Heart right ventricle (tissue), 16 donors: ENCODE measurements at regions not wholly inside any gene's neighbourhood (a gene's known extent, or its start where the extent isn't known, plus 50 kb on each side); places are given as distances from the start of the nearest gene placed in this dataset.
A peak's percentile ranks its signal among the peaks of the same experiment; 100 is the strongest.

Experiments used
- ATAC-seq, 8 donors: fragments of 200-7000 bp; cut with Tn5 transposase; one replicate each; pipeline ENCODE4 v1.9.1; 2020; ENCODE audit warnings: mild to moderate bottlenecking in 8 of 8, moderate library complexity in 8 of 8, moderate number of reproducible peaks in 1 of 8
- DNase-seq, 2 donors: peaks; one replicate each; pipeline ENCODE4 v3.0.0-alpha.2; 2020
- H3K27ac ChIP-seq, 10 donors: fragments of 200-600 bp; sonication (generic) in 2 of 10; one replicate each; pipeline versions ENCODE4 v1.5.0 to v1.8.0; 2020 to 2022; ENCODE audit warnings: mild to moderate bottlenecking in 3 of 10
- H3K27me3 ChIP-seq, 7 donors: fragments of 200-600 bp; one replicate each; pipeline ENCODE4 v1.8.0; 2021 to 2022; ENCODE audit warnings: mild to moderate bottlenecking in 2 of 7
- H3K36me3 ChIP-seq, 9 donors: fragments of 200-600 bp; sonication (generic) in 1 of 9; one replicate each; pipeline versions ENCODE4 v1.5.0 to v1.8.0; 2020 to 2022; ENCODE audit warnings: mild to moderate bottlenecking in 2 of 9
- H3K4me1 ChIP-seq, 9 donors: fragments of 200-600 bp; sonication (generic) in 1 of 9; one replicate each; pipeline versions ENCODE4 v1.5.0 to v1.8.0; 2020 to 2022; ENCODE audit warnings: mild to moderate bottlenecking in 4 of 9
- H3K4me3 ChIP-seq, 10 donors: fragments of 200-600 bp; sonication (generic) in 2 of 10; one replicate each; pipeline versions ENCODE4 v1.5.0 to v1.8.0; 2020 to 2022; ENCODE audit warnings: mild to moderate bottlenecking in 7 of 10, moderate library complexity in 2 of 10
- H3K9me3 ChIP-seq, 11 donors: fragments of 200-600 bp in 10 of 11; sonication (generic) in 2 of 11; one replicate each; pipeline versions ENCODE4 v1.5.0 to v1.8.0; 2013 to 2022; ENCODE audit warnings: mild to moderate bottlenecking in 2 of 11, control low read depth in 1 of 11, moderate library complexity in 1 of 11
- WGBS, 2 donors: extraction: QIAGEN DNeasy Blood & Tissue Kit; methylation state at CpG; one replicate each; pipeline ENCODE4 v1.1.7; 2013; ENCODE audit warnings: inconsistent platforms in 1 of 2; 5-methylcytosine and 5-hydroxymethylcytosine counted together
- intact Hi-C, 10 donors: fragments of 100-400 bp; cut with DNase I; formaldehyde crosslinking; loops; one replicate each; pipeline versions ENCODE4 v1.11.1 to v1.14.2; 2022
- TF ChIP-seq, protein P1 (sequence below), 9 donors: fragments of 200-600 bp; sonication (generic) in 2 of 9; IDR thresholded peaks; one replicate each; pipeline versions ENCODE4 v1.5.0 to v1.8.0; 2021 to 2022; ENCODE audit warnings: antibody characterized with exemption in 9 of 9, mild to moderate bottlenecking in 5 of 9, moderate library complexity in 1 of 9
- donor health status: Arrhythmogenic right ventricular cardiomyopathy.
- donor health status: ischemic (EF 13 %, LVEDD 7.1; RV severe dilation, severe dysfunction).
- donor health status: healthy with polysubstance abuse.
- donor health status: DM: no; HTN: yes; CAD: no.
- donor health status: DM: no; HTN: no; CAD: no.
- donor health status: ischemic (EF 25% LVEDD 6.9; RV normal size, moderate dysfunction).
- donor health status: ischemic (EF 25% LVEDD 5.7; RV mildly dilated, moderate dysfunction).
- donor health status: healthy.
- donor health status: DM: yes; HTN: yes; CAD: no.
- donor health status: Ischemic cardiomyopathy.
- donor health status: ischemic (EF 35%, LVEDD 5.7; RV mildly dilated, moderate dysfunction).
- donor health status: nonischemic (EF 11% LVEDD 7.7; RV severe dilation, severe dysfunction).
- donor health status: DM: yes; HTN: yes; CAD: no.
- donor health status: PGD.
- donor health status: ischemic (EF 29% LVEDD 5.4; RV normal size, mild dysfunction).
- donor health status: nonischemic (EF 23%, LVEDD 6.1; RV moderate dilation, normal function).

DNA sequence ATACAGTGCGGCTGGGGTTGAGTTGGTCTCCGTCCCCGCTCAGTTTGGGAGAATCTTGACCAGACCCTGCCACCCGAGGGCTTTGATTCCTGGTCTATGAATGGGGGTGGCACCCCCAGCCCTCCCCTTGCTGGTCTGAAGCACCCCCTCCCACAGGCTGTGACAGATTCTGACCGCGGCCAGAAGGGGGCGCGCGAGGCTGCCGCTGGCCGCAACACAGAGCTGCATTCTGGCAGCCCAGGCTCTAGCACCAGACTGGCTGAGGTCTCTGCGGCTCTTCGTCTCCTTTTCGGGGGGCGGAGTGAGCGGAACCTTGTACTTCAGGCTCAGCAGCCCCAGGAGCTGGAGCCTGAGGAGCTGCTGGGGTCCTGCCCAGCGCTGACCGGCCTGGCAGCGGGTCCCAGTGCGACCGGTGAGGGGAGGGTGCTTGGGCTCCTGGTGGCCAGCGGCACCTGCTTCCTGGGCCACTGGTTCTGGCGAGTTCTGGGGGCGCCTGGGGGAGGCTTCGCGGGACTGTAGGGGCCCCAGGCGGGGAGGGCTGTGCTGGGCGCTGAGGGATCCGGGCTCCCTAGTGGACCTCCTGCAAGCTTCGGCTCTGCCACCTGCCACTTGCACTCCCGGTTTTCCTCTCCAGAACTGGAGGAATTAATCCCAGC lies 1011.6 kb downstream of the KCNJ18 start:
- peaks cover 0 to 18% (median 0%) of the 10 kb centered on the region in 11 donors for H3K9me3 ChIP-seq
- H3K36me3 ChIP-seq, result no peaks in the 10 kb centered on the region
- no peak overlapping the region for H3K4me3 ChIP-seq
- TF ChIP-seq, protein P1, sequence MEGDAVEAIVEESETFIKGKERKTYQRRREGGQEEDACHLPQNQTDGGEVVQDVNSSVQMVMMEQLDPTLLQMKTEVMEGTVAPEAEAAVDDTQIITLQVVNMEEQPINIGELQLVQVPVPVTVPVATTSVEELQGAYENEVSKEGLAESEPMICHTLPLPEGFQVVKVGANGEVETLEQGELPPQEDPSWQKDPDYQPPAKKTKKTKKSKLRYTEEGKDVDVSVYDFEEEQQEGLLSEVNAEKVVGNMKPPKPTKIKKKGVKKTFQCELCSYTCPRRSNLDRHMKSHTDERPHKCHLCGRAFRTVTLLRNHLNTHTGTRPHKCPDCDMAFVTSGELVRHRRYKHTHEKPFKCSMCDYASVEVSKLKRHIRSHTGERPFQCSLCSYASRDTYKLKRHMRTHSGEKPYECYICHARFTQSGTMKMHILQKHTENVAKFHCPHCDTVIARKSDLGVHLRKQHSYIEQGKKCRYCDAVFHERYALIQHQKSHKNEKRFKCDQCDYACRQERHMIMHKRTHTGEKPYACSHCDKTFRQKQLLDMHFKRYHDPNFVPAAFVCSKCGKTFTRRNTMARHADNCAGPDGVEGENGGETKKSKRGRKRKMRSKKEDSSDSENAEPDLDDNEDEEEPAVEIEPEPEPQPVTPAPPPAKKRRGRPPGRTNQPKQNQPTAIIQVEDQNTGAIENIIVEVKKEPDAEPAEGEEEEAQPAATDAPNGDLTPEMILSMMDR (IDR thresholded peaks at IDR 0.05), result no peak
- 59 to 63% methylated on average over 31 of the region's 31 CpGs for WGBS, 2 donors
- ATAC-seq (peak in 1 of 8 donors; percentile 34), DNase-seq (no peak)
- H3K4me1 ChIP-seq, result no peaks in the 10 kb centered on the region
- H3K27ac ChIP-seq, result no peak overlapping the region
- intact Hi-C loops, result no loop called here
- peaks cover 0 to 17% (median 10%) of the 10 kb centered on the region in 7 donors for H3K27me3 ChIP-seq

DNA sequence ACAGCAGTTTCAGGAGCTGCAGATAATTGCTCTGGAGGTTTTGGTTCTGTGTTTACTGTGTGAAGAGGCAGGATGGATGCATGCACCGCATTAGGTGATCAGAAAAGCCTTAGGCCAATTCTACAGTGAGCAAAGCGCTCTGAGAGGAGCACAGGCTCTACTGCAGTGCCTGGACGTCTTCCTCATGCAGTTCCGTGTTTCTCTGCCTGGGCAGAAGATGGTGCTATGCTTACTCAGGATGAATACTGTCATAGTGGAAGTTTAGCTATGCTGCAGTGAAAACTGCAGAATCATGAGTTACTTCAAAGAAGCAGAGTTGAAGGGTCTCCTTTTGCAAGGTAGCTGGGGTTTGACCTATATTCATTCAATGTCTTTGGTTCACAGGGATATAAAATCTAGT lies 1012.4 kb downstream of the KCNJ18 start:
- intact Hi-C loops, result no loop called here
- peaks cover 0 to 17% (median 10%) of the 10 kb centered on the region in 7 donors for H3K27me3 ChIP-seq
- H3K9me3 ChIP-seq, result peaks cover 0 to 24% (median 0%) of the 10 kb centered on the region in 11 donors
- 30 to 41% methylated on average over 4 of the region's 4 CpGs for WGBS, 2 donors
- ATAC-seq, result no peak
- TF ChIP-seq, protein P1 (IDR thresholded peaks at IDR 0.05), result no peak
- no peak overlapping the region for H3K4me3 ChIP-seq
- no peaks in the 10 kb centered on the region for H3K4me1 ChIP-seq
- DNase-seq, result no peak
- no peak overlapping the region for H3K27ac ChIP-seq
- no peaks in the 10 kb centered on the region for H3K36me3 ChIP-seq

DNA sequence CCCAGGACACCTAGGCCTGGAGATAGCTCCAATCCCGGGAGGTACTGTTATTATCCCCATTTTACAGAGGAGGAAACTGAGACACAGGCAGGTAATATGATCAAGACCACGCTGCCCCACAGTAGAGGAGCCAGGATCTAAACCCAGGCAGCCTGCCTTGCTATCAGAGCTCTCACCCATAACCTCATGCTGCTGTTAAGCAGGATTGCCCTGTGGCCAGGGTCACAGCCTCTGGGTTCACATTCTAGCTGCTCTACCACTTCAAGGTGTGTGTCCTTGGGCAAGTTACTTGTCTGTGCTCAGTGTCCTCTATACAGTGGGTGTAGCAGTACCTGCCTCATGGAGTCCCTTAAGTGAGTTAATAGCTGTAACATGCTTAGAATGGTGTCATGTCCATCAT lies 1015.3 kb downstream of the KCNJ18 start:
- H3K4me1 ChIP-seq, result no peaks in the 10 kb centered on the region
- H3K9me3 ChIP-seq, result peaks cover 0 to 29% (median 0%) of the 10 kb centered on the region in 11 donors
- H3K4me3 ChIP-seq, result no peak overlapping the region
- no peak overlapping the region for H3K27ac ChIP-seq
- H3K27me3 ChIP-seq, result peaks cover 0 to 17% (median 10%) of the 10 kb centered on the region in 7 donors
- no peaks in the 10 kb centered on the region for H3K36me3 ChIP-seq
- intact Hi-C loops, result no loop called here
- TF ChIP-seq, protein P1 (IDR thresholded peaks at IDR 0.05), result no peak
- ATAC-seq (no peak), DNase-seq (no peak)
- 48 to 51% methylated on average over 2 of the region's 2 CpGs for WGBS, 2 donors

DNA sequence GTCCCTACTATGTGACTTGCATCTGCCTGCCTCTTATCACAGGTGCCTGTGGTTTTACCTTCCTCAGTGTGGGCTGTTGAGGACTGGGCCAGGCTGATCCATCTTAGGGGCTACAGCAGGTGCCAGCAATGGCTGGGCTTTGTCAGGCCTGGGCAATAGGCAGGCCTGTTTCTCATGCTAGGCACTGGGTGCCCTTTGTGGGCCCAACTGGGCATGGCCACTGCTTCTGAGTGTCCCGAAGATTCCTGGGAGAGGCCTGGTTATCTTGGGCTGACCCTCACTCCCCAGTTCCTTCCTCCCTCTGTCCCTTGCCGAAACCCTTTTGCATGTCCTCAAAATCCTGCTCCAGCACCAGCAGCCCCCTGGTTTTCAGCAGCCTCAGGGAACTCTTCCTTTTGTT lies 1024.9 kb downstream of the KCNJ18 start:
- DNase-seq, result no peak
- Histone ChIP-seq H3K9me3 (peaks cover 0 to 45% (median 7%) of the 10 kb centered on the region in 11 donors), H3K27ac (no peak overlapping the region), H3K27me3 (no peaks in the 10 kb centered on the region), H3K36me3 (no peaks in the 10 kb centered on the region), H3K4me3 (no peak overlapping the region), H3K4me1 (no peaks in the 10 kb centered on the region)
- TF ChIP-seq, protein P1 (IDR thresholded peaks at IDR 0.05), result no peak
- intact Hi-C loops, result loop anchor here in 1 of 10 donors (10.0 kb wide), 1 partner anchor 62 kb away; no protein-coding TSS in a partner anchor
- WGBS, 2 donors, result 65% methylated on average over 2 of the region's 2 CpGs
- no peak for ATAC-seq
